Ishikawa (cell line): ENCODE measurements at regions not wholly inside any gene's neighbourhood (a gene's known extent, or its start where the extent isn't known, plus 50 kb on each side); places are given as distances from the start of the nearest gene placed in this dataset.

Experiments used
- CEBPB ChIP-seq: IDR thresholded peaks from 2 replicates; pipeline ENCODE4 v1.6.1; 2012
- CREB1 ChIP-seq: IDR thresholded peaks from 2 replicates; pipeline ENCODE4 v1.6.1; 2012; ENCODE audit warnings: low read depth
- EGR1 ChIP-seq: IDR thresholded peaks from 2 replicates; pipeline ENCODE4 v1.6.1; 2012
- EP300 ChIP-seq: IDR thresholded peaks from 2 replicates; pipeline ENCODE4 v1.6.1; 2012; ENCODE audit warnings: borderline replicate concordance
- FOXM1 ChIP-seq: IDR thresholded peaks from 2 replicates; pipeline ENCODE4 v1.6.1; 2012; ENCODE audit warnings: low read depth, borderline replicate concordance
- NFIC ChIP-seq: IDR thresholded peaks from 2 replicates; pipeline ENCODE4 v1.6.1; 2012
- RAD21 ChIP-seq: IDR thresholded peaks from 2 replicates; pipeline ENCODE4 v1.6.1; 2012; ENCODE audit warnings: low read depth
- TAF1 ChIP-seq: IDR thresholded peaks from 2 replicates; pipeline ENCODE4 v1.6.1; 2012; ENCODE audit warnings: low read depth, mild to moderate bottlenecking
- TCF12 ChIP-seq: IDR thresholded peaks from 2 replicates; pipeline ENCODE4 v1.6.1; 2012; ENCODE audit warnings: low read depth
- TEAD4 ChIP-seq: IDR thresholded peaks from 2 replicates; pipeline ENCODE4 v1.6.1; 2012
- YY1 ChIP-seq: IDR thresholded peaks from 2 replicates; pipeline ENCODE4 v1.6.1; 2012; ENCODE audit warnings: low read depth
- ZBTB7A ChIP-seq: IDR thresholded peaks from 2 replicates; pipeline ENCODE4 v1.6.1; 2012; ENCODE audit warnings: low read depth
- TF ChIP-seq, protein P1 (sequence below): IDR thresholded peaks from 2 replicates; pipeline ENCODE4 v1.6.1; 2012
- TF ChIP-seq, protein P2 (sequence below): IDR thresholded peaks from 2 replicates; pipeline ENCODE4 v1.6.1; 2012; ENCODE audit warnings: low read depth, mild to moderate bottlenecking

DNA sequence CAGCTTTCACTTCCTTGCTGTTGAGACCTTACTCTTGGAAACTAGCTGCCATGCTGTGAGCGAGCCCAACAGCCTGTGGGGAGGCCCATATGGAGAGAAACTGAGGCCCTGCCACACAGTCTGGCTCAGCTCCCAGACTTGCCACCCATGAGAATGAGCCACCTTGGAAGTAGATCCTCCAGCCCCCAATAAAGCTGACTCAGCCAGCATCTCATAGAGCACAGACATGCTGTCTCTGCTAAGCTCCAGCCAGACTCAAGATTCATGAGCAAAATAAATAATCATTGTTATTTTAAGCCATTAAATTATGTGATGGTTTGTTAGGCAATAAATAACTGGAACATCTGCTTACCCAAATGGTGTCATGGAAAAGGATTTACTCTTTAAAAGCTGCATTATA, 53.6 kb upstream of the DDX18 start:
- TF ChIP-seq TAF1 (no peak), TEAD4 (no peak), CEBPB (no peak), FOXM1 (no peak), EGR1 (no peak), EP300 (no peak)
- TF ChIP-seq, protein P1, sequence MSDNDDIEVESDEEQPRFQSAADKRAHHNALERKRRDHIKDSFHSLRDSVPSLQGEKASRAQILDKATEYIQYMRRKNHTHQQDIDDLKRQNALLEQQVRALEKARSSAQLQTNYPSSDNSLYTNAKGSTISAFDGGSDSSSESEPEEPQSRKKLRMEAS: no peak
- TF ChIP-seq, protein P2, sequence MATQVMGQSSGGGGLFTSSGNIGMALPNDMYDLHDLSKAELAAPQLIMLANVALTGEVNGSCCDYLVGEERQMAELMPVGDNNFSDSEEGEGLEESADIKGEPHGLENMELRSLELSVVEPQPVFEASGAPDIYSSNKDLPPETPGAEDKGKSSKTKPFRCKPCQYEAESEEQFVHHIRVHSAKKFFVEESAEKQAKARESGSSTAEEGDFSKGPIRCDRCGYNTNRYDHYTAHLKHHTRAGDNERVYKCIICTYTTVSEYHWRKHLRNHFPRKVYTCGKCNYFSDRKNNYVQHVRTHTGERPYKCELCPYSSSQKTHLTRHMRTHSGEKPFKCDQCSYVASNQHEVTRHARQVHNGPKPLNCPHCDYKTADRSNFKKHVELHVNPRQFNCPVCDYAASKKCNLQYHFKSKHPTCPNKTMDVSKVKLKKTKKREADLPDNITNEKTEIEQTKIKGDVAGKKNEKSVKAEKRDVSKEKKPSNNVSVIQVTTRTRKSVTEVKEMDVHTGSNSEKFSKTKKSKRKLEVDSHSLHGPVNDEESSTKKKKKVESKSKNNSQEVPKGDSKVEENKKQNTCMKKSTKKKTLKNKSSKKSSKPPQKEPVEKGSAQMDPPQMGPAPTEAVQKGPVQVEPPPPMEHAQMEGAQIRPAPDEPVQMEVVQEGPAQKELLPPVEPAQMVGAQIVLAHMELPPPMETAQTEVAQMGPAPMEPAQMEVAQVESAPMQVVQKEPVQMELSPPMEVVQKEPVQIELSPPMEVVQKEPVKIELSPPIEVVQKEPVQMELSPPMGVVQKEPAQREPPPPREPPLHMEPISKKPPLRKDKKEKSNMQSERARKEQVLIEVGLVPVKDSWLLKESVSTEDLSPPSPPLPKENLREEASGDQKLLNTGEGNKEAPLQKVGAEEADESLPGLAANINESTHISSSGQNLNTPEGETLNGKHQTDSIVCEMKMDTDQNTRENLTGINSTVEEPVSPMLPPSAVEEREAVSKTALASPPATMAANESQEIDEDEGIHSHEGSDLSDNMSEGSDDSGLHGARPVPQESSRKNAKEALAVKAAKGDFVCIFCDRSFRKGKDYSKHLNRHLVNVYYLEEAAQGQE: no peak

DNA sequence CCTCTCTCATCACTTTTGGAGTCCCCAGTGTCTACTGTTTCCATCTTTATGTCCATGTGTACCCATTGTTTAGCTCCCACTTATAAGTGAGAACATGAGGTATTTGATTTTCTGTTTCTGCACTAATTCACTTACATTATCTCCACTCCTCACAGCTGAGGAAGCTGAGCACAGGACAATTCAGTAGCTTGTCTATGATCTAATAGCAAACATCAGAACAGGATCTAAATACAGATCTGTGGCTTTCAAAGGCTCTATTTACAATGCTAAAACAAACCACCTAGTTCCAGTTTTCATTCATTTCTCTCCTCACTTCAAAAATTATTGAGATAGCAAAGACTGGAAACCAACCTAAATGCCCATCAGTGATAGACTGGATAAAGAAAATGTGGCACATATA, 52.0 kb upstream of the DDX18 start:
- no peak for TF ChIP-seq YY1

DNA sequence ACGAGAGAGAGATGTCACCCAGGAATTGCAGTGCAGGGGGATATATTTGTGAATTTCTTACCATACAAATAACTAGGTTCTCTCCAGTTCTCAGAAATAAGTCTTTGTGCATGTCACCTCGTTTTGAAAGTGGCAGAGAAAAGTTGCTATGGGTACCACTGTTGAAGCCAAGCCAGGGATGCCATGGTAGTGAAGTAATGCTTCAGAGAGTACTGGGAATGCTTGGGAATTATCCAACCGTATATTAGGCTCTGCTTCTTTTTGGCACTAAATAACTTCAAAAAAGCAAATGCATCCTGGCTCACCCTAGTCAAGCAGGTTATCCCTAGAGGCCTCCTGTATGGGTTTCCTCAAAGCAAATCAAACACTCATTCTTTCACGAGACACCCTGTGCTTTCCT, 50.7 kb upstream of the DDX18 start:
- TF ChIP-seq, protein P2: no peak
- TF ChIP-seq CREB1 (no peak), EP300 (0 out of 2 replicates have a peak, but pooled peaks have one; percentile 33), TCF12 (no peak), ZBTB7A (no peak), TAF1 (no peak), FOXM1 (no peak), TEAD4 (peak; percentile 67), RAD21 (no peak), NFIC (peak; percentile 71), CEBPB (no peak)
- TF ChIP-seq, protein P1: no peak
